Prostate gland (tissue), 2 donors: ENCODE measurements at regions not wholly inside any gene's neighbourhood (a gene's known extent, or its start where the extent isn't known, plus 50 kb on each side); places are given as distances from the start of the nearest gene placed in this dataset.

ENCODE experiments used
- DNase-seq: peaks from one replicate; pipeline ENCODE4 v3.0.0-alpha.2; 2019; ENCODE audit warnings: low spot score
- H3K27ac ChIP-seq, 2 donors: fragments of 200-600 bp; sonication (generic); 2 replicates each; pipeline ENCODE4 v1.5.1; 2017 to 2019
- H3K27me3 ChIP-seq: fragments of 200-600 bp; sonication (generic); replicated peaks from 2 replicates; pipeline ENCODE4 v1.5.1; 2019; ENCODE audit not compliant: insufficient read depth
- H3K36me3 ChIP-seq, 2 donors: fragments of 200-600 bp; sonication (generic); 1 replicate in 1 of 2; 2 replicates in 1 of 2; pipeline versions ENCODE4 v1.5.1 to v1.8.1; 2017 to 2019
- H3K4me1 ChIP-seq: fragments of 200-600 bp; sonication (generic); replicated peaks from 2 replicates; pipeline ENCODE4 v1.5.1; 2019
- H3K4me3 ChIP-seq, 2 donors: fragments of 200-600 bp; sonication (generic); 2 replicates each; pipeline ENCODE4 v1.5.1; 2017 to 2019
- H3K9me3 ChIP-seq: fragments of 200-600 bp; sonication (generic); 2 replicates; pipeline ENCODE4 v1.5.1; 2017
- CTCF ChIP-seq, 4 experiments: fragments of 200-600 bp in 2 of 4; fragments of 450-650 bp in 2 of 4; sonication (generic) in 2 of 4; IDR thresholded peaks; 1 replicate in 3 of 4; 2 replicates in 1 of 4; pipeline ENCODE4 v1.5.1; 2016 to 2019; ENCODE audit warnings: antibody characterized with exemption in 4 of 4, mild to moderate bottlenecking in 2 of 4, moderate library complexity in 2 of 4
- POLR2A ChIP-seq: fragments of 450-650 bp; IDR thresholded peaks from one replicate; pipeline ENCODE4 v1.6.1; 2016; ENCODE audit warnings: antibody characterized with exemption, mild to moderate bottlenecking
- POLR2AphosphoS5 ChIP-seq: sonication (generic); formaldehyde crosslinking; IDR thresholded peaks from one replicate; pipeline ENCODE4 v1.6.1; 2017; ENCODE audit warnings: antibody characterized with exemption
- WGBS: methylation state at CpG from one replicate; pipeline ENCODE4 v1.1.5; 2018; 5-methylcytosine and 5-hydroxymethylcytosine counted together
- intact Hi-C: fragments of 100-400 bp; cut with DNase I; formaldehyde crosslinking; loops from one replicate; pipeline ENCODE4 v1.14.2; 2022

DNA sequence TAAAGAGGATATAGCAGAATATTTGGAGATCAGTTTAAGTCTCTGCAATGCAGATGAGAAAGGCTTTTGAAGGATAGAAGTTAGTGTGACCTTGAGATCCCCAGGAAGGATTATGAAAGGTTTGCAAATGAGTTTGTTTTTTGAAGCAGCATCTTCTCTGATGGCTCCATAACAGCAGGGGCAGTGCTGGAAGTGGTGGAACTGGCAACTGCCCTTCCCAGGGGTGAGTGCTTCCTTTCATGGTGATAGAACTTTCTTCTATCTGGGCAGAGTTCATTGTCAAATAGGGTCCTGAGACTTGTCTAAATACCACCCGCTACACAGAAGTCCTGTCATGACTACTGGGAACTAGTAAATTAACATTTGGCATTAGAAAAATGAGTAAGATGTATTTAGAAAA, 314.2 kb upstream of the MCTP2 start:
- no peak overlapping the region for H3K4me3 ChIP-seq
- WGBS = 100% methylated on average over 1 of the region's 1 CpG
- no peak for DNase-seq
- H3K36me3 ChIP-seq = no peaks in the 10 kb centered on the region
- no peaks in the 10 kb centered on the region for H3K4me1 ChIP-seq
- H3K9me3 ChIP-seq = no peaks in the 10 kb centered on the region
- TF ChIP-seq CTCF (IDR thresholded peaks at IDR 0.05) (no peak), POLR2AphosphoS5 (no peak), POLR2A (no peak)
- no peak overlapping the region for H3K27ac ChIP-seq
- intact Hi-C loops = no loop called here
- H3K27me3 ChIP-seq = no peaks in the 10 kb centered on the region

DNA sequence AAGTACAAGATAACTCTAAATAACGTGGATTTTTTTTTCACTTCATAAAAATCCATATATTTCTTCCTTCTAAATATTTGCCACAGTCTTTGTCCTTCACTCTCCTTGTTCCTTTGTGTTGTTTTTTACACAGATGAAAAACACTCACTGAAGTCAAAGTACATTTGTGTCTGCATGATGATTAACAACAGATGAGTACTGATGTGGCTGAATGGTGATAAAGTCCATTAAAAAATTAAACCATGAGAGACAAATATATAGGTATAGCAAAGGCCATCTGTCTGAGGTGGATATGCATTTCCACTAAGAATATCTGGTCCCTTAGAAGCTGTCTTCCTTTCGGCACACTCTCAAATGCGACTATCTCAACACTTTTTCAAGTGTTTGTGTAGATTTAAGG, 317.5 kb upstream of the MCTP2 start:
- no peaks in the 10 kb centered on the region for H3K9me3 ChIP-seq
- TF ChIP-seq POLR2A = no peak
- TF ChIP-seq POLR2AphosphoS5 = no peak
- no peak for TF ChIP-seq CTCF (IDR thresholded peaks at IDR 0.05)
- H3K4me3 ChIP-seq = no peak overlapping the region
- no peaks in the 10 kb centered on the region for H3K36me3 ChIP-seq
- intact Hi-C loops = no loop called here
- H3K4me1 ChIP-seq = no peaks in the 10 kb centered on the region
- 88% methylated on average over 3 of the region's 3 CpGs for WGBS
- DNase-seq = no peak
- no peak overlapping the region for H3K27ac ChIP-seq
- no peaks in the 10 kb centered on the region for H3K27me3 ChIP-seq

DNA sequence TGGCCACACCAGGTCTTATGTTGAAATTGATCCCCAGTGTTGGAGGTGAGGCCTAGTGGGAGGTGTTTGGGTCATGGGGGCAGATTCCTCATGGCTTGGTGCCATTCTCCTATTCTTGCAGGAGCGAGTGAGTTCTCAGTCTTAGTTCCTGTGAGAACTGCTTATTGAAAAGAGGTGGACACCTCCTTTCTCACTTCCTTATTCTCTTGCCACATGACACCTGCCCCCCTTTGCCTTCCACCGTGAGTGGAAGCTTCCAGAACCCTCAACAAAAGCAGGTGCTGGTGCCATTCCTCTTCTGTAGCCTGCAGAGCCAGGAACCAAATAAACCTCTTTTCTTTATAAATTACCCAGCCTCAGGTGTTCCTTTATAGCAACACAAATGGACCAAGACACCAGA, 318.1 kb upstream of the MCTP2 start:
- Histone ChIP-seq H3K27ac (no peak overlapping the region), H3K4me3 (no peak overlapping the region), H3K9me3 (no peaks in the 10 kb centered on the region), H3K27me3 (no peaks in the 10 kb centered on the region), H3K4me1 (no peaks in the 10 kb centered on the region), H3K36me3 (no peaks in the 10 kb centered on the region)
- DNase-seq = no peak
- WGBS = 72% methylated on average over 2 of the region's 2 CpGs
- intact Hi-C loops = no loop called here
- TF ChIP-seq POLR2A (no peak), POLR2AphosphoS5 (no peak), CTCF (IDR thresholded peaks at IDR 0.05) (no peak)

- Histone ChIP-seq H3K27ac (no peak overlapping the region), H3K36me3 (no peaks in the 10 kb centered on the region), H3K27me3 (no peaks in the 10 kb centered on the region), H3K4me3 (no peak overlapping the region), H3K9me3 (no peaks in the 10 kb centered on the region), H3K4me1 (no peaks in the 10 kb centered on the region)
- TF ChIP-seq POLR2A (no peak), POLR2AphosphoS5 (no peak), CTCF (IDR thresholded peaks at IDR 0.05) (no peak)
- WGBS = 93% methylated on average over 38 of the region's 39 CpGs
- intact Hi-C loops = no loop called here
- no peak for DNase-seq
Measured at GRCh38 chr15:93900476-93901400, 330.6 kb upstream of the MCTP2 start.

- no peak overlapping the region for H3K27ac ChIP-seq
- 92% methylated on average over 17 of the region's 17 CpGs for WGBS
- no peak overlapping the region for H3K4me3 ChIP-seq
- intact Hi-C loops = no loop called here
- no peaks in the 10 kb centered on the region for H3K4me1 ChIP-seq
- no peak for TF ChIP-seq CTCF (IDR thresholded peaks at IDR 0.05)
- TF ChIP-seq POLR2AphosphoS5 = no peak
- no peak for TF ChIP-seq POLR2A
- no peaks in the 10 kb centered on the region for H3K36me3 ChIP-seq
- H3K27me3 ChIP-seq = no peaks in the 10 kb centered on the region
- no peaks in the 10 kb centered on the region for H3K9me3 ChIP-seq
- no peak for DNase-seq
Measured at GRCh38 chr15:93899817-93900216, 331.5 kb upstream of the MCTP2 start.
